Daoy (cell line): ENCODE measurements at regions not wholly inside any gene's neighbourhood (a gene's known extent, or its start where the extent isn't known, plus 50 kb on each side); places are given as distances from the start of the nearest gene placed in this dataset.
"Not testable (repeated sequence)": the region's sequence is repeated elsewhere in the genome, so short reads cannot be mapped to it uniquely, and the experiment has no call there.

Experiments used
- DNase-seq: peaks from one replicate; pipeline ENCODE4 v3.0.0-alpha.2; 2015; ENCODE audit warnings: low read depth

GRCh38 chr16:88128556-88128955 lies 177.3 kb downstream of the BANP start:
- no peak for DNase-seq

DNA sequence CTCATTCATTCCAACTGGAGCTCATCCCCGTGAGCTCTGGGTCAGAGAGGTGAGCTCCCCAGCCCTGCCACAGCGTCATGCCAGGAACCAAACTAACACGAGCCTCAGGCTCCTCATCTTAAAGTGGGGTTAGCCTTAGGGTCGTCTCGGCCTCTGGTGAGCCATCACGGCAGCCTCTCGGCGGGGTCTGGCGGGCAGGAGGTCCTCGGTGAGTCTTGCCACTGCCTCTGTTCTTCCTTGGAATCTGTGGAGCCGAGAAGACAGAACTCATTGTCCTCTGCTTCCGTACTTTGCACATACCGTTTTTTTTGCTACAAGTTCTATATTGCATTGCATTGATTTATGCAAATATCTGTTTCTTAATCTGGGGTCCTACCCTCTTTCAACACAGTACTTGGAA lies 177.9 kb downstream of the BANP start:
- DNase-seq, result not testable (repeated sequence)

GRCh38 chr16:88130016-88130415 lies 178.8 kb downstream of the BANP start:
- DNase-seq, result no peak

GRCh38 chr16:88130681-88131080 lies 179.4 kb downstream of the BANP start:
- DNase-seq, result no peak

GRCh38 chr16:88131256-88131655 lies 180.0 kb downstream of the BANP start:
- DNase-seq, result no peak

- no peak for DNase-seq
Observed at GRCh38 chr16:88131966-88132365, 180.7 kb downstream of the BANP start.

- DNase-seq, result no peak
Observed at GRCh38 chr16:88132836-88133506, 181.7 kb downstream of the BANP start.

GRCh38 chr16:88133507-88133843 lies 182.2 kb downstream of the BANP start:
- no peak for DNase-seq

GRCh38 chr16:88134172-88134898 lies 183.1 kb downstream of the BANP start:
- DNase-seq, result not testable (repeated sequence)

GRCh38 chr16:88134899-88135682 lies 183.9 kb downstream of the BANP start:
- not testable (repeated sequence) for DNase-seq

DNA sequence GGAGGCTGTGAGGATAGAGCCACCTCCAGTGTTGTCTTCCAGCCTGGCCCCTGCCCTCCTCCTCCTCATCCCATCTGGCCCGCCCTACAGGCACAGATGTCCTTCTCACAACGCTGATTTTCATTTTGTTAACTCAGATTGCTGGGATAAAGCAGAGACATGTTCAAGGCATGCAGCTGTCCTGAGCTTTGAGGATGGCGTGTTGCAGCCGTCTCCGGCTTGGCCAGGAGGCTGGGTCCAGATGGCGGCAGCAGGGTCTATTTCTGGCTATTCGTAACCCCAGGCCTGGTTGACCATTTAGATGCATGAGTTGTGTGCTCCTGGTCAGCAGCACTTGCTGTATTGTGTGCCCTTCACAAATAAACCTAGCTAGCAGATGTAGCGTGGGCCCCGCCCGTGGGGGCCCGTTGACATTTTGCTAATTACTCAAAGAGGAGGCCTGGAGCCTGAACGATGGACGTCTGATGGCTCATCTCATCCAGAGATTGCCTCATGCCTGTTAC lies 185.0 kb downstream of the BANP start:
- DNase-seq, result not testable (repeated sequence)

- not testable (repeated sequence) for DNase-seq
Observed at GRCh38 chr16:88136939-88137338, 185.7 kb downstream of the BANP start.

GRCh38 chr16:88139141-88139540 lies 187.9 kb downstream of the BANP start:
- not testable (repeated sequence) for DNase-seq

- DNase-seq, result not testable (repeated sequence)
Observed at GRCh38 chr16:88140195-88140594, 189.0 kb downstream of the BANP start.

- no peak for DNase-seq
Observed at GRCh38 chr16:88141580-88141979, 190.3 kb downstream of the BANP start.

- DNase-seq, result not testable (repeated sequence)
Observed at GRCh38 chr16:88142056-88142935, 191.1 kb downstream of the BANP start.

GRCh38 chr16:88143122-88144027 lies 192.1 kb downstream of the BANP start:
- DNase-seq, result not testable (repeated sequence)

- DNase-seq, result no peak
Observed at GRCh38 chr16:88144028-88144511, 192.8 kb downstream of the BANP start.

GRCh38 chr16:88145376-88145775 lies 194.1 kb downstream of the BANP start:
- DNase-seq, result not testable (repeated sequence)

DNA sequence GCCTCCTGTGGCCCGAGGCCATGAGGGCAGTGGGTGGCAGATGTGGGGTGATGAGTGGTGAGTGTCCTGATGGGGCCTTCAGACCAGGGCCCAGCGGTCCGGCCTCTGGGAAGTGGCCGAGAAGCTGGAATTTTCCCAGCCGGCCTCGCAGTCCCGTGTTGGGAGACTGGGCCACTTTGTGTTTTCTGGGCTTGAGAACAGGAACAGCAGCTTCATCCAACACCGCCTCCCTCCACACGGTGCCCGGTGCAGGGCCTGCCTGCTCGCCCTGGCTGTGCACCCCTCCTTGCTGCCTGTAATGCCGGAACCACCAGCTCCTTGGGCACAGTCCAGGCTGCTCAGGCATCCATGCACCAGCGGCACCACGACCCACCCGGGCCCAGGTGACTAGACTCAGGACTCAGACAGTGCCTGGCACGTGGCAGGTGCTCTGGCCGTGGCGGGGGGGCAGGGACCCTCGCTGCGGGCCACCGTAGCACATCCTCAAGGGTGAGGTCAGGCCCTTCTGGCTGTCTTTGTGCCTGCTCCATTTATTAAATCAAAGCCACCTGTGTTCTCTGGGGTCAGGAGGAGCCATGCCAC lies 194.7 kb downstream of the BANP start:
- not testable (repeated sequence) for DNase-seq
